Mesenchymal stem cell (in vitro differentiated cells and primary cell): ENCODE measurements at regions not wholly inside any gene's neighbourhood (a gene's known extent, or its start where the extent isn't known, plus 50 kb on each side); places are given as distances from the start of the nearest gene placed in this dataset.

Experiments
- DNase-seq: peaks from one replicate; pipeline ENCODE4 v3.0.0-alpha.2; 2013
- H2AFZ ChIP-seq: one replicate; pipeline ENCODE4 v1.6.1; 2013; ENCODE audit warnings: low read depth, mild to moderate bottlenecking, control low read depth, inconsistent platforms, low read length, moderate library complexity
- H2AK5ac ChIP-seq: 2 replicates; pipeline ENCODE4 v1.6.1; 2013; ENCODE audit warnings: low read length, moderate library complexity, mild to moderate bottlenecking, inconsistent platforms; ENCODE audit not compliant: severe bottlenecking
- H2BK120ac ChIP-seq: one replicate; pipeline ENCODE4 v1.6.1; 2013; ENCODE audit warnings: low read depth, mild to moderate bottlenecking, inconsistent platforms, low read length, moderate library complexity
- H2BK12ac ChIP-seq, 2 experiments: one replicate each; pipeline ENCODE4 v1.6.1; 2013; ENCODE audit warnings: inconsistent platforms in 2 of 2, low read length in 2 of 2, mild to moderate bottlenecking in 2 of 2, moderate library complexity in 2 of 2, control low read depth in 1 of 2
- H2BK15ac ChIP-seq: one replicate; pipeline ENCODE4 v1.6.1; 2013; ENCODE audit warnings: mild to moderate bottlenecking, low read depth, inconsistent platforms; ENCODE audit not compliant: poor library complexity, severe bottlenecking
- H2BK5ac ChIP-seq: 2 replicates; pipeline ENCODE4 v1.6.1; 2013; ENCODE audit warnings: low read depth, mild to moderate bottlenecking, low read length, control low read depth, inconsistent platforms; ENCODE audit not compliant: poor library complexity, severe bottlenecking
- H3K14ac ChIP-seq, 2 experiments: one replicate each; pipeline ENCODE4 v1.6.1; 2013; ENCODE audit warnings: inconsistent platforms in 2 of 2, low read length in 2 of 2, control low read depth in 1 of 2, mild to moderate bottlenecking in 1 of 2, moderate library complexity in 1 of 2
- H3K18ac ChIP-seq, 2 experiments: one replicate each; pipeline ENCODE4 v1.6.1; 2013; ENCODE audit warnings: inconsistent platforms in 2 of 2, low read length in 2 of 2, control low read depth in 1 of 2, low read depth in 1 of 2, mild to moderate bottlenecking in 1 of 2
- H3K23ac ChIP-seq, 2 experiments: one replicate each; pipeline ENCODE4 v1.6.1; 2013; ENCODE audit warnings: inconsistent platforms in 2 of 2, low read length in 2 of 2, mild to moderate bottlenecking in 2 of 2, moderate library complexity in 2 of 2, control low read depth in 1 of 2
- H3K27ac ChIP-seq: 2 replicates; pipeline ENCODE4 v1.5.1; 2013; ENCODE audit warnings: mild to moderate bottlenecking, moderate library complexity, low read length, control low read depth, inconsistent platforms; ENCODE audit not compliant: poor library complexity, severe bottlenecking
- H3K27me3 ChIP-seq, 2 experiments: 2 replicates each; pipeline versions ENCODE4 v1.6.1 to v1.7.0; 2013; ENCODE audit warnings: low read length in 2 of 2, mild to moderate bottlenecking in 2 of 2, moderate library complexity in 2 of 2, control low read depth in 1 of 2, inconsistent platforms in 1 of 2; ENCODE audit not compliant: control insufficient read depth in 1 of 2, insufficient read depth in 1 of 2
- H3K36me3 ChIP-seq, 2 experiments: 2 replicates each; pipeline versions ENCODE4 v1.6.1 to v1.7.0; 2013; ENCODE audit warnings: low read length in 2 of 2, control low read depth in 1 of 2, inconsistent platforms in 1 of 2, low read depth in 1 of 2, mild to moderate bottlenecking in 1 of 2; ENCODE audit not compliant: insufficient read depth in 2 of 2, control insufficient read depth in 1 of 2
- H3K4ac ChIP-seq, 2 experiments: one replicate each; pipeline ENCODE4 v1.6.1; 2013; ENCODE audit warnings: inconsistent platforms in 2 of 2, low read length in 2 of 2, mild to moderate bottlenecking in 2 of 2, moderate library complexity in 2 of 2, control low read depth in 1 of 2, low read depth in 1 of 2
- H3K4me1 ChIP-seq: 2 replicates; pipeline ENCODE4 v1.6.1; 2013; ENCODE audit warnings: low read depth, low read length, control low read depth; ENCODE audit not compliant: control insufficient read depth, insufficient read depth
- H3K4me2 ChIP-seq: 2 replicates; pipeline ENCODE4 v1.6.1; 2013; ENCODE audit warnings: low read length, mild to moderate bottlenecking, inconsistent platforms; ENCODE audit not compliant: poor library complexity, severe bottlenecking
- H3K4me3 ChIP-seq, 2 experiments: 2 replicates each; pipeline versions ENCODE4 v1.5.1 to v1.7.0; 2013; ENCODE audit warnings: low read length in 2 of 2, mild to moderate bottlenecking in 2 of 2, control low read depth in 1 of 2, low read depth in 1 of 2; ENCODE audit not compliant: insufficient read depth in 1 of 2
- H3K79me1 ChIP-seq: replicated peaks from 2 replicates; pipeline ENCODE4 v1.6.1; 2013; ENCODE audit warnings: mild to moderate bottlenecking, control low read depth, low read length, inconsistent platforms; ENCODE audit not compliant: poor library complexity, severe bottlenecking
- H3K9ac ChIP-seq: 2 replicates; pipeline ENCODE4 v1.7.0; 2013; ENCODE audit warnings: mild to moderate bottlenecking, low read length, moderate library complexity
- H3K9me3 ChIP-seq: 2 replicates; pipeline ENCODE4 v1.7.0; 2013; ENCODE audit warnings: mild to moderate bottlenecking, low read length; ENCODE audit not compliant: control insufficient read depth
- H4K8ac ChIP-seq: one replicate; pipeline ENCODE4 v1.6.1; 2013; ENCODE audit warnings: inconsistent platforms, mild to moderate bottlenecking, low read length, moderate library complexity
- H4K91ac ChIP-seq: one replicate; pipeline ENCODE4 v1.6.1; 2013; ENCODE audit warnings: mild to moderate bottlenecking, low read length, inconsistent platforms
- WGBS: methylation state at CpG from one replicate; pipeline ENCODE4 v1.1.7; 2013; ENCODE audit warnings: mixed read lengths; 5-methylcytosine and 5-hydroxymethylcytosine counted together

DNA sequence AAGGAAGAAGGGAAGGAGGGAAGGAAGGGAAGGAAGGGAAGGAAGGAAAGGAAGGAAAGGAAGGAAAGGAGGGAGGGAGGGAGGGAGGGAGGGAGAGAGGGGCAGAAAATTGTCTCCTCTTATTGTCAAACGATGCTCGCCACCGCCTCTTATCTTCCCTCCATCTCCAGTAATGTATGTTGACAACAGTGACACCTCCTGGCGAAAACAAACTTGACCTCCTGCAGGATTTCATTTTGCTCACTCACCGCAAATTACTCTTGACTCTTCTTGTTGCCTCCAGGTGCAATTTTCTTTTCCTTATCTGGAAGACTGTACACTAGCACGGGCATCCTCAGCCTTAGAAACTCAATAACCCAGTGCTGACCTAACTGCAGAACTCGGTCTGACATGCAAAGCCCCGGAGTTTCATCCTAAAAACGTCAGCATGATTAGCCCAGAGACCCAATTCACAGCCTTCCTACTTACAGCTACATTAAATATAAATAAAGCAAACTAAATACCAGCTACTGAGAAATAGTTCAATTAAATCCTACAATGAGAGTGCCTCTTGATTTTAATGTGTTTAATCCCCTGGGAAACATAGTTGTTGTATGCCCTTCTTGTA lies 512.4 kb upstream of the TMPO start:
- DNase-seq, result peak; percentile 40
- H2AK5ac ChIP-seq, result no peak overlapping the region
- H2BK12ac ChIP-seq, result no peak overlapping the region
- no peaks in the 10 kb centered on the region for H3K4me1 ChIP-seq
- H4K8ac ChIP-seq, result no peak overlapping the region
- no peak overlapping the region for H3K4ac ChIP-seq
- H3K23ac ChIP-seq, result no peak overlapping the region
- H3K27me3 ChIP-seq, result peaks cover 11 to 17% of the 10 kb centered on the region in 2 experiments
- whole genome bisulfite sequencing, result 11% methylated on average over 9 of the region's 9 CpGs
- H3K18ac ChIP-seq, result no peak overlapping the region
- no peak overlapping the region for H4K91ac ChIP-seq
- H2BK5ac ChIP-seq, result no peak overlapping the region
- no peak overlapping the region for H3K27ac ChIP-seq
- no peak overlapping the region for H3K4me3 ChIP-seq
- H3K4me2 ChIP-seq, result no peak overlapping the region
- H3K14ac ChIP-seq, result no peak overlapping the region
- no peak overlapping the region for H2BK120ac ChIP-seq
- H3K9ac ChIP-seq, result no peak overlapping the region
- no peaks in the 10 kb centered on the region for H3K36me3 ChIP-seq
- no peaks in the 10 kb centered on the region for H3K79me1 ChIP-seq
- no peak overlapping the region for H2AFZ ChIP-seq
- no peaks in the 10 kb centered on the region for H3K9me3 ChIP-seq
- no peak overlapping the region for H2BK15ac ChIP-seq

GRCh38 chr12:98007963-98008362 lies 507.4 kb upstream of the TMPO start:
- no peak overlapping the region for H4K8ac ChIP-seq
- H3K4me2 ChIP-seq, result no peak overlapping the region
- no peak overlapping the region for H3K9ac ChIP-seq
- no peak overlapping the region for H3K27ac ChIP-seq
- no peaks in the 10 kb centered on the region for H3K79me1 ChIP-seq
- no peak overlapping the region for H3K23ac ChIP-seq
- no peak overlapping the region for H3K4ac ChIP-seq
- 22% methylated on average over 1 of the region's 1 CpG for WGBS
- no peak overlapping the region for H3K4me3 ChIP-seq
- H2AK5ac ChIP-seq, result no peak overlapping the region
- H3K36me3 ChIP-seq, result no peaks in the 10 kb centered on the region
- no peak overlapping the region for H2BK120ac ChIP-seq
- no peak overlapping the region for H2BK15ac ChIP-seq
- no peaks in the 10 kb centered on the region for H3K4me1 ChIP-seq
- no peak overlapping the region for H2BK12ac ChIP-seq
- H3K18ac ChIP-seq, result no peak overlapping the region
- H3K14ac ChIP-seq, result no peak overlapping the region
- no peak for DNase-seq
- H3K9me3 ChIP-seq, result no peaks in the 10 kb centered on the region
- no peak overlapping the region for H4K91ac ChIP-seq
- H3K27me3 ChIP-seq, result peaks cover 0 to 3% of the 10 kb centered on the region in 2 experiments
- H2BK5ac ChIP-seq, result no peak overlapping the region
- H2AFZ ChIP-seq, result no peak overlapping the region

DNA sequence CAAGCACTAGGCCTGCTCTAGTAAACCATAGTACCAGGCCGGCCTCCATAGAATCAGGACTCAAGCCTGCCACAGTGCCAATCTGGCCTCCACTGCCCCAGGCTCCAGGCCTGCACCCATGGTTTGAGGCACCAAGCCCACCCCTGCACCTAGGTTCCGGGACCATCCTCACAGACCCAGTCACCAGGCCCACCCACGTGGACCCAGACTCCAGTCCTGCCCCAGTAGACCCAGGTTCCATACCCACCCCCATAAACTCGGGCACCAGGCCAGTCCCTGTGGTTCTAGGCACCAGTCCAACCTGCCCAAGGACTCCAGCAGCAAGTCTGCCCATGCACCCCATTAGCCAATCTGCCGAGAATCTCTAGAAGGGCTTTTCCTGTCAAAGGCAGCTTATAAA lies 501.8 kb upstream of the TMPO start:
- DNase-seq, result no peak
- no peaks in the 10 kb centered on the region for H3K4me1 ChIP-seq
- no peak overlapping the region for H3K23ac ChIP-seq
- H3K14ac ChIP-seq, result no peak overlapping the region
- no peak overlapping the region for H3K4me3 ChIP-seq
- no peak overlapping the region for H3K27ac ChIP-seq
- no peak overlapping the region for H2AK5ac ChIP-seq
- H3K9ac ChIP-seq, result no peak overlapping the region
- H4K8ac ChIP-seq, result no peak overlapping the region
- no peak overlapping the region for H2BK15ac ChIP-seq
- H3K79me1 ChIP-seq, result no peaks in the 10 kb centered on the region
- H3K9me3 ChIP-seq, result no peaks in the 10 kb centered on the region
- H4K91ac ChIP-seq, result no peak overlapping the region
- no peak overlapping the region for H2BK120ac ChIP-seq
- no peaks in the 10 kb centered on the region for H3K36me3 ChIP-seq
- H3K4ac ChIP-seq, result no peak overlapping the region
- H3K4me2 ChIP-seq, result no peak overlapping the region
- H2BK12ac ChIP-seq, result no peak overlapping the region
- 74% methylated on average over 3 of the region's 5 CpGs for WGBS
- no peaks in the 10 kb centered on the region for H3K27me3 ChIP-seq
- H2BK5ac ChIP-seq, result no peak overlapping the region
- no peak overlapping the region for H3K18ac ChIP-seq
- no peak overlapping the region for H2AFZ ChIP-seq

- H2BK120ac ChIP-seq, result no peak overlapping the region
- no peaks in the 10 kb centered on the region for H3K79me1 ChIP-seq
- H3K4me3 ChIP-seq, result no peak overlapping the region
- H3K4me1 ChIP-seq, result no peaks in the 10 kb centered on the region
- no peak overlapping the region for H2BK5ac ChIP-seq
- no peak overlapping the region for H2BK15ac ChIP-seq
- H3K4me2 ChIP-seq, result no peak overlapping the region
- H3K4ac ChIP-seq, result no peak overlapping the region
- H4K8ac ChIP-seq, result no peak overlapping the region
- no peaks in the 10 kb centered on the region for H3K27me3 ChIP-seq
- H3K14ac ChIP-seq, result no peak overlapping the region
- no peaks in the 10 kb centered on the region for H3K9me3 ChIP-seq
- H2AFZ ChIP-seq, result no peak overlapping the region
- no peak overlapping the region for H3K23ac ChIP-seq
- no peak overlapping the region for H3K9ac ChIP-seq
- no peak for DNase-seq
- H3K36me3 ChIP-seq, result no peaks in the 10 kb centered on the region
- no peak overlapping the region for H2BK12ac ChIP-seq
- no peak overlapping the region for H3K27ac ChIP-seq
- H3K18ac ChIP-seq, result no peak overlapping the region
- H2AK5ac ChIP-seq, result no peak overlapping the region
- no peak overlapping the region for H4K91ac ChIP-seq
These were observed 496.6 kb upstream of the TMPO start for GRCh38 chr12:98018836-98019235.
